Smooth muscle cell (in vitro differentiated cells): ENCODE measurements at regions not wholly inside any gene's neighbourhood (a gene's known extent, or its start where the extent isn't known, plus 50 kb on each side); places are given as distances from the start of the nearest gene placed in this dataset.

Source experiments
- DNase-seq: peaks from one replicate; lab custom pipeline; 2025; ENCODE audit not compliant: unreplicated experiment; lab: John Stamatoyannopoulos, UW
- H2AFZ ChIP-seq: fragments of 200-600 bp; sonication (generic); 2 replicates; pipeline ENCODE4 v1.6.0; 2016; ENCODE audit warnings: antibody characterized with exemption, low read depth, mild to moderate bottlenecking
- H3F3A ChIP-seq: fragments of 200-600 bp; sonication (generic); 2 replicates; pipeline ENCODE4 v1.6.0; 2017; ENCODE audit warnings: antibody characterized with exemption, low read depth
- H3K27ac ChIP-seq: fragments of 200-600 bp; sonication (generic); 2 replicates; pipeline ENCODE4 v1.5.1; 2016; ENCODE audit warnings: low read depth, mild to moderate bottlenecking
- H3K27me3 ChIP-seq: fragments of 200-600 bp; sonication (generic); 2 replicates; pipeline ENCODE4 v1.6.1; 2016; ENCODE audit warnings: low read depth, mild to moderate bottlenecking
- H3K36me3 ChIP-seq: fragments of 200-600 bp; sonication (generic); 2 replicates; pipeline ENCODE4 v1.5.1; 2016; ENCODE audit warnings: low read depth
- H3K4me1 ChIP-seq: fragments of 200-600 bp; sonication (generic); 2 replicates; pipeline ENCODE4 v1.5.1; 2016; ENCODE audit warnings: low read depth
- H3K4me2 ChIP-seq: fragments of 200-600 bp; sonication (generic); 2 replicates; pipeline ENCODE4 v1.6.0; 2016; ENCODE audit warnings: mild to moderate bottlenecking
- H3K4me3 ChIP-seq: fragments of 200-600 bp; sonication (generic); 2 replicates; pipeline ENCODE4 v1.5.1; 2016; ENCODE audit warnings: mild to moderate bottlenecking
- H3K79me2 ChIP-seq: fragments of 200-600 bp; sonication (generic); 2 replicates; pipeline ENCODE4 v1.6.0; 2016; ENCODE audit warnings: low read depth, mild to moderate bottlenecking
- H3K9ac ChIP-seq: fragments of 200-600 bp; sonication (generic); 2 replicates; pipeline ENCODE4 v1.6.0; 2016; ENCODE audit warnings: low read depth
- H3K9me3 ChIP-seq: fragments of 200-600 bp; sonication (generic); replicated peaks from 2 replicates; pipeline ENCODE4 v1.5.1; 2016; ENCODE audit warnings: low read depth
- H4K20me1 ChIP-seq: fragments of 200-600 bp; sonication (generic); 2 replicates; pipeline ENCODE4 v1.6.0; 2016; ENCODE audit warnings: low read depth
- WGBS: methylation state at CpG from one replicate; pipeline ENCODE4 v1.1.7; 2016; ENCODE audit warnings: low lambda C conversion rate; 5-methylcytosine and 5-hydroxymethylcytosine counted together
- TF ChIP-seq, protein P1 (sequence below): fragments of 200-600 bp; sonication (generic); IDR thresholded peaks from 2 replicates; pipeline ENCODE4 v1.5.1; 2017; ENCODE audit warnings: borderline replicate concordance, mild to moderate bottlenecking, antibody characterized with exemption; ENCODE audit not compliant: insufficient read depth, poor library complexity, severe bottlenecking

DNA sequence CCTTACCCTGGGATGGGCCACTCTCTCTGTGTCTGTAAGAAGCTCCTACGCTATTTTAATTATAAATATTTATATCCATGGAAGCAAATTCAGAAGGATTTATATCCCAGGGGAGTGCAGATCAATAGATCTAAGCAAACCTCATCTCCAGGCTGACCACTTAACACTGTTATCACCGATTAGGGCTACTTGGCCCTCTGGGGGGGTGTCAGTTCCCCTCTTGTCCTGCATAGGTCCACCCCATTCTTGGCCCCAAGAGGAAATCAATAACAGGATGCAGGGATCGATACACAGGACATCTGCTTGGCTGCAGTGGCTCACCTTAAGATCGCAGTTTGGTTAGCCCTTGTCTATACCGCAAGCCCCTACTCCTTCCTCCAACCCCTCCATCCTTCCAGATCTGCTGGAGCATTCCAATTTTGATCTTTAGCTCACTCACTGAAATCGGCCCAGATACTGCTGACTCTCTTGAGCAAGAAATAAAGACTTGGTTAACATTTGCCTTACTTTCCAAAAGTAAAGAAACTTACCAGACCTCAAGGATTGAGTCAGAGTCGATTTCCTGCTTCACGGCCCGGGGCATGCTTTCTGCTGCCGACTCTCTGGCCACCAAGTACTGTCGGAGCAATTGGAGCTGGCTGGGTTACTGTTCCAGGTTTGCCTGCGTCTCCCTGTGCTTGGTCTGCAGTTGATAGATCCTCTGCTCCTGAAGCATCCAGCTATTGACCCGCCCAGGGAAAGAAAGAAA is 112.3 kb upstream of the PMFBP1 start:
- 67% methylated on average over 13 of the region's 13 CpGs for WGBS
- H2AFZ ChIP-seq = no peak overlapping the region
- no peaks in the 10 kb centered on the region for H3K9me3 ChIP-seq
- H3K36me3 ChIP-seq = no peaks in the 10 kb centered on the region
- no peaks in the 10 kb centered on the region for H4K20me1 ChIP-seq
- no peaks in the 10 kb centered on the region for H3K4me1 ChIP-seq
- no peak overlapping the region for H3K27ac ChIP-seq
- no peaks in the 10 kb centered on the region for H3K79me2 ChIP-seq
- H3K4me2 ChIP-seq = peak overlapping the region; percentile 35
- DNase-seq = no peak
- TF ChIP-seq, protein P1, sequence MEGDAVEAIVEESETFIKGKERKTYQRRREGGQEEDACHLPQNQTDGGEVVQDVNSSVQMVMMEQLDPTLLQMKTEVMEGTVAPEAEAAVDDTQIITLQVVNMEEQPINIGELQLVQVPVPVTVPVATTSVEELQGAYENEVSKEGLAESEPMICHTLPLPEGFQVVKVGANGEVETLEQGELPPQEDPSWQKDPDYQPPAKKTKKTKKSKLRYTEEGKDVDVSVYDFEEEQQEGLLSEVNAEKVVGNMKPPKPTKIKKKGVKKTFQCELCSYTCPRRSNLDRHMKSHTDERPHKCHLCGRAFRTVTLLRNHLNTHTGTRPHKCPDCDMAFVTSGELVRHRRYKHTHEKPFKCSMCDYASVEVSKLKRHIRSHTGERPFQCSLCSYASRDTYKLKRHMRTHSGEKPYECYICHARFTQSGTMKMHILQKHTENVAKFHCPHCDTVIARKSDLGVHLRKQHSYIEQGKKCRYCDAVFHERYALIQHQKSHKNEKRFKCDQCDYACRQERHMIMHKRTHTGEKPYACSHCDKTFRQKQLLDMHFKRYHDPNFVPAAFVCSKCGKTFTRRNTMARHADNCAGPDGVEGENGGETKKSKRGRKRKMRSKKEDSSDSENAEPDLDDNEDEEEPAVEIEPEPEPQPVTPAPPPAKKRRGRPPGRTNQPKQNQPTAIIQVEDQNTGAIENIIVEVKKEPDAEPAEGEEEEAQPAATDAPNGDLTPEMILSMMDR = no peak
- H3K9ac ChIP-seq = no peak overlapping the region
- no peak overlapping the region for H3K4me3 ChIP-seq
- no peaks in the 10 kb centered on the region for H3F3A ChIP-seq
- no peaks in the 10 kb centered on the region for H3K27me3 ChIP-seq

GRCh38 chr16:72282362-72282761 is 110.4 kb upstream of the PMFBP1 start:
- no peaks in the 10 kb centered on the region for H3K36me3 ChIP-seq
- WGBS = 79% methylated on average over 1 of the region's 1 CpG
- H3K4me3 ChIP-seq = no peak overlapping the region
- H3K9ac ChIP-seq = no peak overlapping the region
- H3F3A ChIP-seq = no peaks in the 10 kb centered on the region
- DNase-seq = no peak
- TF ChIP-seq, protein P1 = no peak
- no peak overlapping the region for H3K4me2 ChIP-seq
- H3K27ac ChIP-seq = no peak overlapping the region
- no peaks in the 10 kb centered on the region for H3K9me3 ChIP-seq
- H3K79me2 ChIP-seq = no peaks in the 10 kb centered on the region
- no peak overlapping the region for H2AFZ ChIP-seq
- H4K20me1 ChIP-seq = no peaks in the 10 kb centered on the region
- H3K4me1 ChIP-seq = no peaks in the 10 kb centered on the region
- H3K27me3 ChIP-seq = no peaks in the 10 kb centered on the region

- H2AFZ ChIP-seq = no peak overlapping the region
- no peaks in the 10 kb centered on the region for H4K20me1 ChIP-seq
- no peaks in the 10 kb centered on the region for H3K9me3 ChIP-seq
- H3K27me3 ChIP-seq = no peaks in the 10 kb centered on the region
- H3K4me3 ChIP-seq = no peak overlapping the region
- no peaks in the 10 kb centered on the region for H3K36me3 ChIP-seq
- no peak overlapping the region for H3K4me2 ChIP-seq
- TF ChIP-seq, protein P1 = no peak
- no peaks in the 10 kb centered on the region for H3K79me2 ChIP-seq
- no peak for DNase-seq
- H3K4me1 ChIP-seq = no peaks in the 10 kb centered on the region
- WGBS = 99% methylated on average over 3 of the region's 3 CpGs
- H3K27ac ChIP-seq = no peak overlapping the region
- H3F3A ChIP-seq = no peaks in the 10 kb centered on the region
- H3K9ac ChIP-seq = no peak overlapping the region
Observed at GRCh38 chr16:72278301-72278700, 106.3 kb upstream of the PMFBP1 start.

- WGBS = 71% methylated on average over 2 of the region's 2 CpGs
Observed at GRCh38 chr16:72277749-72278148, 105.8 kb upstream of the PMFBP1 start.

More at GRCh38 chr16:72277749-72278148, 105.8 kb upstream of the PMFBP1 start:
- Histone ChIP-seq H3K4me1 (no peaks in the 10 kb centered on the region), H4K20me1 (no peaks in the 10 kb centered on the region), H3K79me2 (no peaks in the 10 kb centered on the region), H3K27me3 (no peaks in the 10 kb centered on the region), H3K9me3 (no peaks in the 10 kb centered on the region), H3K4me2 (no peak overlapping the region), H3K27ac (no peak overlapping the region), H3F3A (no peaks in the 10 kb centered on the region), H2AFZ (no peak overlapping the region), H3K9ac (no peak overlapping the region), H3K36me3 (no peaks in the 10 kb centered on the region), H3K4me3 (no peak overlapping the region)
- DNase-seq = no peak
- TF ChIP-seq, protein P1 = no peak
